HG03175 (cell line): ENCODE measurements at regions not wholly inside any gene's neighbourhood (a gene's known extent, or its start where the extent isn't known, plus 50 kb on each side); places are given as distances from the start of the nearest gene placed in this dataset.
A peak's percentile ranks its signal among the peaks of the same experiment; 100 is the strongest.

Source experiments
- ATAC-seq: cut with Tn5 transposase; IDR thresholded peaks from one replicate; pipeline ENCODE4 v1.9.1; 2021; ENCODE audit warnings: mild to moderate bottlenecking, moderate library complexity; ENCODE audit not compliant: unreplicated experiment

- no peak for ATAC-seq
Observed at GRCh38 chr5:56595566-56595965, 219.8 kb upstream of the MAP3K1 start.

GRCh38 chr5:56594792-56595191, 220.6 kb upstream of the MAP3K1 start:
- no peak for ATAC-seq

GRCh38 chr5:56591081-56591480, 224.3 kb upstream of the MAP3K1 start:
- ATAC-seq: no peak

GRCh38 chr5:56589481-56589860, 225.9 kb upstream of the MAP3K1 start:
- no peak for ATAC-seq

- peak; percentile 98 for ATAC-seq
Observed at GRCh38 chr5:56588636-56589480, 226.5 kb upstream of the MAP3K1 start.

- no peak for ATAC-seq
Observed at GRCh38 chr5:56588131-56588487, 227.2 kb upstream of the MAP3K1 start.

GRCh38 chr5:56587381-56588130, 227.8 kb upstream of the MAP3K1 start:
- no peak for ATAC-seq

- ATAC-seq: no peak
Observed at GRCh38 chr5:56585999-56586691, 229.2 kb upstream of the MAP3K1 start.

- no peak for ATAC-seq
Observed at GRCh38 chr5:56585461-56585860, 229.9 kb upstream of the MAP3K1 start.

GRCh38 chr5:56581426-56581825, 233.9 kb upstream of the MAP3K1 start:
- ATAC-seq: no peak

GRCh38 chr5:56580864-56581263, 234.5 kb upstream of the MAP3K1 start:
- no peak for ATAC-seq

- no peak for ATAC-seq
Observed at GRCh38 chr5:56575821-56576220, 239.5 kb upstream of the MAP3K1 start.

GRCh38 chr5:56574778-56575177, 240.6 kb upstream of the MAP3K1 start:
- ATAC-seq: no peak

GRCh38 chr5:56569566-56569965, 245.8 kb upstream of the MAP3K1 start:
- no peak for ATAC-seq

GRCh38 chr5:56569076-56569475, 246.3 kb upstream of the MAP3K1 start:
- ATAC-seq: no peak

GRCh38 chr5:56567278-56567677, 248.1 kb upstream of the MAP3K1 start:
- ATAC-seq: no peak

GRCh38 chr5:56566374-56567249, 248.7 kb upstream of the MAP3K1 start:
- no peak for ATAC-seq

GRCh38 chr5:56565644-56566043, 249.7 kb upstream of the MAP3K1 start:
- ATAC-seq: peak; percentile 86

- ATAC-seq: no peak
Observed at GRCh38 chr5:56565283-56565615, 250.1 kb upstream of the MAP3K1 start.

- no peak for ATAC-seq
Observed at GRCh38 chr5:56564541-56565282, 250.6 kb upstream of the MAP3K1 start.
